Esophagus (tissue), 2 donors: ENCODE measurements at regions not wholly inside any gene's neighbourhood (a gene's known extent, or its start where the extent isn't known, plus 50 kb on each side); places are given as distances from the start of the nearest gene placed in this dataset.

ENCODE experiments used
- H3K27ac ChIP-seq, 2 donors: one replicate each; pipeline ENCODE4 v1.5.1; 2013; ENCODE audit warnings: low read depth in 2 of 2, mild to moderate bottlenecking in 2 of 2, inconsistent platforms in 1 of 2, low read length in 1 of 2, moderate library complexity in 1 of 2
- H3K27me3 ChIP-seq, 2 donors: one replicate each; pipeline ENCODE4 v1.6.1; 2013; ENCODE audit warnings: low read length in 2 of 2, control low read depth in 1 of 2, mild to moderate bottlenecking in 1 of 2; ENCODE audit not compliant: insufficient read depth in 2 of 2, control insufficient read depth in 1 of 2
- H3K36me3 ChIP-seq, 2 donors: one replicate each; pipeline ENCODE4 v1.6.1; 2013; ENCODE audit warnings: low read length in 1 of 2; ENCODE audit not compliant: control insufficient read depth in 2 of 2, insufficient read depth in 2 of 2
- H3K4me1 ChIP-seq, 2 donors: one replicate each; pipeline ENCODE4 v1.6.1; 2013; ENCODE audit warnings: low read length in 1 of 2; ENCODE audit not compliant: control insufficient read depth in 2 of 2, insufficient read depth in 2 of 2
- H3K4me3 ChIP-seq, 2 donors: one replicate each; pipeline ENCODE4 v1.5.1; 2013; ENCODE audit warnings: low read length in 2 of 2, mild to moderate bottlenecking in 2 of 2, low read depth in 1 of 2, moderate library complexity in 1 of 2
- H3K9me3 ChIP-seq, 2 donors: one replicate each; pipeline ENCODE4 v1.6.1; 2013; ENCODE audit warnings: mild to moderate bottlenecking in 2 of 2, low read depth in 1 of 2, low read length in 1 of 2, moderate library complexity in 1 of 2; ENCODE audit not compliant: control insufficient read depth in 2 of 2, insufficient read depth in 1 of 2
- WGBS, 2 donors: extraction: QIAGEN DNeasy Blood & Tissue Kit; methylation state at CpG; one replicate each; pipeline ENCODE4 v1.1.7; 2013; 5-methylcytosine and 5-hydroxymethylcytosine counted together
- donor health status: healthy with polysubstance abuse.
- donor health status: Bipolar disorder and iron deficiency.

DNA sequence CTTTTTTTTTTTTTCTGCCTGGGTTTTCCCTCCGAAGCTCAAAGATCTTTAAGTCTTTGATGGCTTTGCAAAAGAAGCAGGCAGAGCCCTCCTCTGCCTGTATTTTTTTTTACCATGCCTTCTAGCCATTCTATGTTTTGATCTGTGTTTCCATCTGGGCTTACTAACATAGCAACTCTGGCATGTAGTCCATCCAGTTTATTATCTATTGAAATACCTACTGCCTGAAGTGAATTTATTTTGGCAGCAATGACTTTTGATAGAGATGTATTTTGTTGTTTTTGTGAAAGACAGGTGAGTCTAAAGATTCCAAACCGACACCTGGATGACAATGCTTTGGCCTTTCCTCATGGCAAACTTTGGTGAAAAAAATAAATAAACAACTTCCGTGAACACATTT lies 1157.7 kb upstream of the MAP3K7 start:
- Histone ChIP-seq H3K27me3 (no peaks in the 10 kb centered on the region), H3K4me3 (no peak overlapping the region), H3K4me1 (no peaks in the 10 kb centered on the region), H3K36me3 (no peaks in the 10 kb centered on the region), H3K9me3 (no peaks in the 10 kb centered on the region), H3K27ac (no peak overlapping the region)
- 37 to 39% methylated on average over 3 of the region's 3 CpGs for WGBS, 2 donors

DNA sequence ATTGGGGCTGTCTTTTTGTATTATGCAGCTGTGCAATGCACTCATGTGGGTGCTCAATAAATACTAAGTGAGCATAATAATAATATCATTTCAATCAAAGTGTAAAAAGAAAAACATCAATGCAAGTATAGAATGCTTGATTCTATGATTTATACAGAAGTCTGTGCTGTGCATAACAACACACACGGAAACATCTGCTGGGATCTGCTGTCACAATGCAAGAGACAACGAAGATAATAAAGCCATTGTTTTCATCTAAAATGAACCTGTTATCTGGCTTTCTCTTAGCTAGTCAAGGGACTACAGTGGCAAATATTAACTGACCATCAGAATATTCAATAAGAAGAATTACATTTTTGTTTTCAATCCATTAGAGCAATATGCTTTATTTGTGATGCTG lies 1156.9 kb upstream of the MAP3K7 start:
- H3K27ac ChIP-seq, result no peak overlapping the region
- 67 to 72% methylated on average over 2 of the region's 2 CpGs for WGBS, 2 donors
- H3K4me3 ChIP-seq, result no peak overlapping the region
- no peaks in the 10 kb centered on the region for H3K4me1 ChIP-seq
- no peaks in the 10 kb centered on the region for H3K36me3 ChIP-seq
- no peaks in the 10 kb centered on the region for H3K27me3 ChIP-seq
- H3K9me3 ChIP-seq, result no peaks in the 10 kb centered on the region

DNA sequence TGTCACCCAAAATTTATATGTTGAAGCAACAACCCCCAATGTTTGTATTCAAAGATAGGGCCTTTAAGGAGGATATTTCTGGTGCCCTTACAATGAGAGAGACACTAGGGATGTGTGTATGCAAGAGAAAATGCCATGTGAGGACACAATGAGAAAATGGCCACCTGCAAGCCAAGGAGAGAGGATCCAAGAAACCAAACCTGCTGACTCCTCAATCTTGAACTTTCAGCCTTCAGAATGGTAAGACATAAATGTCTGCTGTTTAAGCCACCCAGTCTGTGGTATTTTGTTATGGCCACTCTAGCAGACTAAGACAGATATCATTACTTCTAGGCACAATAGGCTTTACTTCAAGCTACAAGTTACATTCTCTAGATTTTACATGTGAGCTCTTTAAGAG lies 1145.1 kb upstream of the MAP3K7 start:
- Histone ChIP-seq H3K4me1 (no peaks in the 10 kb centered on the region), H3K27me3 (no peaks in the 10 kb centered on the region), H3K36me3 (no peaks in the 10 kb centered on the region), H3K4me3 (no peak overlapping the region), H3K27ac (no peak overlapping the region), H3K9me3 (no peaks in the 10 kb centered on the region)

GRCh38 chr6:91730710-91731109 lies 1143.8 kb upstream of the MAP3K7 start:
- Histone ChIP-seq H3K9me3 (no peaks in the 10 kb centered on the region), H3K27me3 (no peaks in the 10 kb centered on the region)
- WGBS, 2 donors, result 83 to 89% methylated on average over 2 of the region's 2 CpGs

GRCh38 chr6:91720324-91720723 lies 1133.5 kb upstream of the MAP3K7 start:
- no peaks in the 10 kb centered on the region for H3K27me3 ChIP-seq
- 32 to 56% methylated on average over 1 of the region's 1 CpG for WGBS, 2 donors
- H3K9me3 ChIP-seq, result no peaks in the 10 kb centered on the region
- no peak overlapping the region for H3K27ac ChIP-seq
- no peaks in the 10 kb centered on the region for H3K36me3 ChIP-seq
- no peak overlapping the region for H3K4me3 ChIP-seq
- H3K4me1 ChIP-seq, result no peaks in the 10 kb centered on the region

More at GRCh38 chr6:91730710-91731109, 1143.8 kb upstream of the MAP3K7 start:
- no peak overlapping the region for H3K4me3 ChIP-seq
- no peaks in the 10 kb centered on the region for H3K36me3 ChIP-seq
- H3K4me1 ChIP-seq, result no peaks in the 10 kb centered on the region
- H3K27ac ChIP-seq, result no peak overlapping the region

DNA sequence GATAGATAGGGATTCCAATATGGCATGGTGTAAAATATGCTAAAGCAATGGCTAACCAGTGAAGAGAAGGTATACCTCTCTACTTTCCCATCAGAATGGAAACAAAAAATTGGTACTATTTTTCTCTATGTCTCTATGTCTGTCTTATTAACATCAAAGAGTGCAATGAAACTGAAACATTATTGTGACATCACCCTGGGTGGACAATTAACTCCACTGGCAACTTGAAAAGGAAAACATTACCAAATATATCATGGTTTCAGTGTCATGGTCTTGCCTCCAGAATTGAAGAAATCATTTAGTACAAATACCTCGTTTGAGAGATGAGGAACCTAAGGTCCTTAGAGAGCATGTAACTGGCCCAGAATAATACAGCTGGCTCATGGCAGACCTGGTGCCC lies 1132.5 kb upstream of the MAP3K7 start:
- no peaks in the 10 kb centered on the region for H3K36me3 ChIP-seq
- no peak overlapping the region for H3K27ac ChIP-seq
- H3K4me1 ChIP-seq, result no peaks in the 10 kb centered on the region
- no peaks in the 10 kb centered on the region for H3K9me3 ChIP-seq
- H3K27me3 ChIP-seq, result no peaks in the 10 kb centered on the region
- no peak overlapping the region for H3K4me3 ChIP-seq
- WGBS, 2 donors, result 27 to 35% methylated on average over 1 of the region's 1 CpG

GRCh38 chr6:91718198-91718597 lies 1131.3 kb upstream of the MAP3K7 start:
- Histone ChIP-seq H3K4me1 (no peaks in the 10 kb centered on the region), H3K27me3 (no peaks in the 10 kb centered on the region), H3K4me3 (no peak overlapping the region), H3K9me3 (no peaks in the 10 kb centered on the region), H3K36me3 (no peaks in the 10 kb centered on the region), H3K27ac (no peak overlapping the region)
- WGBS, 2 donors, result 65 to 76% methylated on average over 2 of the region's 2 CpGs

- no peaks in the 10 kb centered on the region for H3K36me3 ChIP-seq
Observed at GRCh38 chr6:91717094-91717493, 1130.2 kb upstream of the MAP3K7 start.

GRCh38 chr6:91716361-91716760 lies 1129.5 kb upstream of the MAP3K7 start:
- no peak overlapping the region for H3K4me3 ChIP-seq
- H3K36me3 ChIP-seq, result no peaks in the 10 kb centered on the region
- no peaks in the 10 kb centered on the region for H3K9me3 ChIP-seq
- no peak overlapping the region for H3K27ac ChIP-seq
- H3K4me1 ChIP-seq, result no peaks in the 10 kb centered on the region
- H3K27me3 ChIP-seq, result no peaks in the 10 kb centered on the region
- WGBS, 2 donors, result 84 to 86% methylated on average over 3 of the region's 3 CpGs

More at GRCh38 chr6:91717094-91717493, 1130.2 kb upstream of the MAP3K7 start:
- Histone ChIP-seq H3K27ac (no peak overlapping the region), H3K4me3 (no peak overlapping the region), H3K4me1 (no peaks in the 10 kb centered on the region), H3K27me3 (no peaks in the 10 kb centered on the region), H3K9me3 (no peaks in the 10 kb centered on the region)

DNA sequence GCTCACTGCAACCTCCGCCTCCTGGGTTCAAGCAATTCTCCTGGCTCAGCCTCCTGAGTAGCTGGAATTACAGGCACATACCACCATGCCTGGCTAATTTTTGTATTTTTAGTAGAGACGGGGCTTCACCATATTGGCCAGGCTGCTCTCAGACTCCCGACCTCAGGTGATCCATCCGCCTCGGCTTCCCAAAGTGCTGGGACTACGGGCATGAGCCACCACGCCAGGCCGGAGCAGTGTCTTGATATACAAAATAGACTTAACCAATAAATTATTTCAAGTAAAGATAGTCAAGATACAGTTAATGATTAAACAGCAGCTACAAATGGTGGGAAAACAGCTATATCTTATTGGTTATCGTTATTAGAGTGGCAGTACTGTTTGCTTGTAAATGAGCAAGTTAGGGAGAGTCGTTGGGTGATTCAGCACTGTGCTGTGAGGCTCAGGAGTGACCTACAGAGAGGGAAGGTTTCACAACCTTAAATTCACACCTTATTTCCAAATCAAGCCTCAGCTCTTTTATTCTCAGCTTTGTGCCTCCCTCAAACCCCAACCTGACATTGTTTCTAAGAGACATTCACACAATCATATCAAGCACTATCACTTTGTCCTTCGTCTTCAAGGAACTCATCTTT lies 1128.4 kb upstream of the MAP3K7 start:
- no peak overlapping the region for H3K4me3 ChIP-seq
- H3K27me3 ChIP-seq, result no peaks in the 10 kb centered on the region
- no peak overlapping the region for H3K27ac ChIP-seq
- WGBS, 2 donors, result 89 to 94% methylated on average over 11 of the region's 11 CpGs
- no peaks in the 10 kb centered on the region for H3K36me3 ChIP-seq
- no peaks in the 10 kb centered on the region for H3K4me1 ChIP-seq
- no peaks in the 10 kb centered on the region for H3K9me3 ChIP-seq
